Suprapubic skin (tissue), 4 donors: ENCODE measurements at regions not wholly inside any gene's neighbourhood (a gene's known extent, or its start where the extent isn't known, plus 50 kb on each side); places are given as distances from the start of the nearest gene placed in this dataset.

ENCODE experiments used
- DNase-seq, 2 donors: peaks; one replicate each; pipeline ENCODE4 v3.0.0-alpha.2; 2019; ENCODE audit warnings: low spot score in 2 of 2
- H3K27ac ChIP-seq: fragments of 200-600 bp; sonication (generic); one replicate; pipeline ENCODE4 v1.5.1; 2019
- H3K27me3 ChIP-seq: fragments of 200-600 bp; sonication (generic); one replicate; pipeline ENCODE4 v1.5.1; 2019
- H3K36me3 ChIP-seq: fragments of 200-600 bp; sonication (generic); one replicate; pipeline ENCODE4 v1.5.1; 2019
- H3K4me1 ChIP-seq: fragments of 200-600 bp; sonication (generic); one replicate; pipeline ENCODE4 v1.5.1; 2019
- H3K4me3 ChIP-seq: fragments of 200-600 bp; sonication (generic); one replicate; pipeline ENCODE4 v1.5.1; 2019; ENCODE audit warnings: mild to moderate bottlenecking
- H3K9me3 ChIP-seq: fragments of 200-600 bp; sonication (generic); one replicate; pipeline ENCODE4 v1.5.1; 2019
- CTCF ChIP-seq, 2 donors: fragments of 200-600 bp in 1 of 2; fragments of 450-650 bp in 1 of 2; sonication (generic) in 1 of 2; IDR thresholded peaks; one replicate each; pipeline ENCODE4 v1.5.1; 2016 to 2019; ENCODE audit warnings: antibody characterized with exemption in 2 of 2, mild to moderate bottlenecking in 1 of 2, moderate library complexity in 1 of 2
- EP300 ChIP-seq: sonication (generic); formaldehyde crosslinking; IDR thresholded peaks from one replicate; pipeline ENCODE4 v1.6.1; 2017; ENCODE audit warnings: antibody characterized with exemption
- POLR2A ChIP-seq, 2 donors: fragments of 450-650 bp; IDR thresholded peaks; one replicate each; pipeline ENCODE4 v1.6.1; 2017; ENCODE audit warnings: antibody characterized with exemption in 2 of 2, mild to moderate bottlenecking in 2 of 2, moderate library complexity in 2 of 2
- POLR2AphosphoS5 ChIP-seq, 3 donors: sonication (generic); formaldehyde crosslinking; IDR thresholded peaks; one replicate each; pipeline ENCODE4 v1.6.1; 2017; ENCODE audit warnings: antibody characterized with exemption in 3 of 3
- WGBS: methylation state at CpG from one replicate; pipeline ENCODE4 v1.1.5; 2018; 5-methylcytosine and 5-hydroxymethylcytosine counted together

GRCh38 chr18:33863912-33864311 lies 285.9 kb downstream of the ASXL3 start:
- TF ChIP-seq POLR2AphosphoS5 (IDR thresholded peaks at IDR 0.05) (no peak), EP300 (no peak), CTCF (IDR thresholded peaks at IDR 0.05) (no peak), POLR2A (IDR thresholded peaks at IDR 0.05) (no peak)
- WGBS = 90% methylated on average over 1 of the region's 1 CpG

GRCh38 chr18:33854827-33855139 lies 276.8 kb downstream of the ASXL3 start:
- Histone ChIP-seq H3K4me1 (no peaks in the 10 kb centered on the region), H3K27ac (no peak overlapping the region), H3K9me3 (no peaks in the 10 kb centered on the region), H3K27me3 (no peaks in the 10 kb centered on the region), H3K4me3 (no peak overlapping the region), H3K36me3 (no peaks in the 10 kb centered on the region)
- TF ChIP-seq POLR2AphosphoS5 (IDR thresholded peaks at IDR 0.05) = no peak
- no peak for TF ChIP-seq EP300
- TF ChIP-seq POLR2A (IDR thresholded peaks at IDR 0.05) = no peak
- TF ChIP-seq CTCF (IDR thresholded peaks at IDR 0.05) = no peak
- WGBS = 96% methylated on average over 2 of the region's 2 CpGs
- no peak for DNase-seq

More at GRCh38 chr18:33863912-33864311, 285.9 kb downstream of the ASXL3 start:
- DNase-seq = no peak
- Histone ChIP-seq H3K4me1 (no peaks in the 10 kb centered on the region), H3K4me3 (no peak overlapping the region), H3K27ac (no peak overlapping the region), H3K36me3 (no peaks in the 10 kb centered on the region), H3K9me3 (no peaks in the 10 kb centered on the region), H3K27me3 (no peaks in the 10 kb centered on the region)

GRCh38 chr18:33854086-33854826 lies 276.2 kb downstream of the ASXL3 start:
- 76% methylated on average over 4 of the region's 4 CpGs for WGBS
- DNase-seq = no peak
- Histone ChIP-seq H3K9me3 (no peaks in the 10 kb centered on the region), H3K36me3 (no peaks in the 10 kb centered on the region), H3K27me3 (no peaks in the 10 kb centered on the region), H3K27ac (no peak overlapping the region), H3K4me3 (no peak overlapping the region), H3K4me1 (no peaks in the 10 kb centered on the region)
- TF ChIP-seq CTCF (IDR thresholded peaks at IDR 0.05) (no peak), POLR2AphosphoS5 (IDR thresholded peaks at IDR 0.05) (no peak), EP300 (no peak), POLR2A (IDR thresholded peaks at IDR 0.05) (no peak)

GRCh38 chr18:33853187-33853586 lies 275.2 kb downstream of the ASXL3 start:
- DNase-seq = no peak
- Histone ChIP-seq H3K9me3 (no peaks in the 10 kb centered on the region), H3K27ac (no peak overlapping the region), H3K4me3 (no peak overlapping the region), H3K27me3 (no peaks in the 10 kb centered on the region), H3K4me1 (no peaks in the 10 kb centered on the region), H3K36me3 (no peaks in the 10 kb centered on the region)
- no peak for TF ChIP-seq POLR2AphosphoS5 (IDR thresholded peaks at IDR 0.05)
- TF ChIP-seq POLR2A (IDR thresholded peaks at IDR 0.05) = no peak
- TF ChIP-seq EP300 = no peak
- TF ChIP-seq CTCF (IDR thresholded peaks at IDR 0.05) = no peak
- WGBS = 65% methylated on average over 6 of the region's 6 CpGs

GRCh38 chr18:33851546-33852078 lies 273.6 kb downstream of the ASXL3 start:
- H3K9me3 ChIP-seq = no peaks in the 10 kb centered on the region
- no peak for DNase-seq
- H3K4me3 ChIP-seq = no peak overlapping the region
- WGBS = 88% methylated on average over 3 of the region's 3 CpGs
- no peak for TF ChIP-seq CTCF (IDR thresholded peaks at IDR 0.05)
- no peak for TF ChIP-seq POLR2A (IDR thresholded peaks at IDR 0.05)
- no peak for TF ChIP-seq POLR2AphosphoS5 (IDR thresholded peaks at IDR 0.05)
- TF ChIP-seq EP300 = no peak
- H3K4me1 ChIP-seq = no peaks in the 10 kb centered on the region
- no peaks in the 10 kb centered on the region for H3K27me3 ChIP-seq
- no peaks in the 10 kb centered on the region for H3K36me3 ChIP-seq
- no peak overlapping the region for H3K27ac ChIP-seq
